GM18505 (cell line): ENCODE measurements at regions not wholly inside any gene's neighbourhood (a gene's known extent, or its start where the extent isn't known, plus 50 kb on each side); places are given as distances from the start of the nearest gene placed in this dataset.

Experiments
- ATAC-seq: cut with Tn5 transposase; IDR thresholded peaks from one replicate; pipeline ENCODE4 v1.9.1; 2021; ENCODE audit not compliant: unreplicated experiment
- POLR2A ChIP-seq: IDR thresholded peaks from 4 replicates; pipeline ENCODE4 v1.6.1; 2011; ENCODE audit warnings: borderline replicate concordance; ENCODE audit not compliant: insufficient read depth, insufficient read length; ENCODE audit errors: extremely low read depth

GRCh38 chr5:171509467-171509866, 90.0 kb downstream of the FGF18 start:
- ATAC-seq, result no peak
- no peak for TF ChIP-seq POLR2A

DNA sequence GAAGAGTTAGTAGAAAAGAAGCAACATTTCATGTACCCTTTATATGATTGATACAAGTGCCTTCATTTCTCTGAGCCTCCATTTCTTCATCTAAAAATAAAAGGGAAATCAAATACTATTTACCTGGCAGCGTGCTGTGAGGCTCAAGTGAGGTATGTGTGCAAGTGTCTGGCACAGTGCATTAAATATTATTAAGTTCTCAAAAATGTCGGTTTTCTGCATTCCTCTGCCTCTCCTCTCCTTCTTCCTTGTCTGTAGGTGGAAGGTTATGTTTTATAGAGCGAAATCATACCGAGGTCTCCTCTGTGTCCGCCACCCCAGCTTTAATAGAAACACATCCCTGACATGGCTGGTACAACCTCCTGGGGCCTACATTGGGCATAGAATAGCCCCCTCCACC, 93.0 kb downstream of the FGF18 start:
- no peak for ATAC-seq
- TF ChIP-seq POLR2A, result no peak

DNA sequence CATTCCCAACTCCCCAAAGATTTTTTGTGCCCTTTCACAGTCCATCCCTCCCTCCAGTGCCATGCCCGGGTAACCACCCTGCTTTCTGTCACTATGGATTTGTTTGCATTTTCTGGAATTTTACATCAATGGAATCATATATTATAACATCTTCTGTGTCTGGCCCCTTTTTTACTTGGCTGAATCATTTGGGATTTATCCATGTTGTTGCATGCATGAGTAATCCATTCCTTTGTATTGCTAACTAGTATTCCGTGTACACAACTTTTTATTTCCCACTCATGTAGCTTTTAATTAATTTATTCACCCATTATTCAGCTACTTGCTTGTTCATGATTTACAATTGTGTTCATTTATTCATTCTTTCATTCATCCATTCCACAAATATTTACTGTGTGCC, 94.1 kb downstream of the FGF18 start:
- ATAC-seq, result no peak

GRCh38 chr5:171518916-171519315, 99.5 kb downstream of the FGF18 start:
- ATAC-seq, result no peak
- no peak for TF ChIP-seq POLR2A

More for the DNA sequence above, 94.1 kb downstream of the FGF18 start:
- no peak for TF ChIP-seq POLR2A

DNA sequence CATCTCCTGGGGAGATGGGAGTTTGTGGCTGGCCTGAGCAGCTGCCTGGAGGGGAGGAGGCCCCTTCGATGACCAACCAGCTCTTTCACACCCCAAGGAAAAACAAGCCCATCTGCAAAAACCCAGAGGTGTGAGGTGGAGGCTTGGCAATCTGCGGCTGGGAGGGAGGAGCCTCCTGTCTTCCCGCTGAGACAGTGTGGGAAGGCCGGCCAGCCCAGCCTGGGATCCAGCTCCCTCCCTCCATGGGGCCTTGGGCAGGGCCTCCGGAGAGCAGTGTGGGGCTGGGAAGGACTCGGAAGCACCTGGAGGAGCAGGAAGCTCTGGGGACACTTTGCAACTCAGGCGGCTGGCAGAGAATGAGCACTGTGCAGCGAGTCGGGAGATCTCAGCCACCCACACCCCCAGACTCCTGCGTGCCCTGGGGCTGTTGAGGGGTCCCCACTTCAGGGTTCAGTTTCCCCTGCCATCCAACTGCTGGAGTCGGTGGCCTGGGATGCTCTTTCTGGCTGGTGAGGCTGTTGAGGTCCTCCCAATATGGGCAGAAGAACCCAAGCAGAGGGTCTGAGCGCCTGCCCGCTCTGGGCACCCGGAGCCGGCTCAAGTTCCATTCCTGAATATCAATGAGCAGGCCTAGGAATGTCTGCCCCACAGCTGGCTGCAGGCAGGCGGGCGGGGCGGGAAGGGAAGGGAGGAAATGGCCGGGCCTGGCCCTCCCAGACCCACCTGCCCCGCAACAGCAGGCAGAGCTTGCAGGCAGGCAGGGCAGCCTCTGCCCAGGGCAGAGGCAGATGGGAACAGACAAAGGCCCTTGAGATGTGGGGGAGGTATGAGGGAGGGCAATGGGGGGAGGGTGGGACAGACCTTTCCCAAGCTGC, 101.1 kb downstream of the FGF18 start:
- no peak for ATAC-seq

GRCh38 chr5:171521219-171521633, 101.8 kb downstream of the FGF18 start:
- no peak for TF ChIP-seq POLR2A
- ATAC-seq, result no peak

More for the DNA sequence above, 101.1 kb downstream of the FGF18 start:
- no peak for TF ChIP-seq POLR2A

DNA sequence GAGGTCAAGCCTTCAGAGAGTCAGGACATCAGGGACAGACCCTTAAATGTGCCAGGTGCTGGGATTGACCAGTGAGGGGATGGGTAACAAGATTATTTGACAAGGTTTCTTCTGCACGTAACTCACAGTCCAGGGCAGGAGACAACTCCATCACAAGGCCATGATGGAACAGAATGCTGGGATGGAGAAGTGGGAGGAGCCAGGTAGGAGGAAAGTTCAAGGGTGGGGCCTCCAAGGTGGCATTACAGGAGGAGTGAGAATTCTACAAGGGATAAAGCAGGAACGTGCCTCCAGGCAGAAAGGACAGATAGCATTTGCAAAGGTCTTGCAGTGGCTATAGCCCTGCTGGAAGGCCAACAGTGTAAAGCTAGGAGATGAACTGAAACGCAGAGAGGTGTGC, 102.2 kb downstream of the FGF18 start:
- no peak for ATAC-seq
- TF ChIP-seq POLR2A, result no peak

GRCh38 chr5:171523781-171524180, 104.3 kb downstream of the FGF18 start:
- no peak for TF ChIP-seq POLR2A
- no peak for ATAC-seq

DNA sequence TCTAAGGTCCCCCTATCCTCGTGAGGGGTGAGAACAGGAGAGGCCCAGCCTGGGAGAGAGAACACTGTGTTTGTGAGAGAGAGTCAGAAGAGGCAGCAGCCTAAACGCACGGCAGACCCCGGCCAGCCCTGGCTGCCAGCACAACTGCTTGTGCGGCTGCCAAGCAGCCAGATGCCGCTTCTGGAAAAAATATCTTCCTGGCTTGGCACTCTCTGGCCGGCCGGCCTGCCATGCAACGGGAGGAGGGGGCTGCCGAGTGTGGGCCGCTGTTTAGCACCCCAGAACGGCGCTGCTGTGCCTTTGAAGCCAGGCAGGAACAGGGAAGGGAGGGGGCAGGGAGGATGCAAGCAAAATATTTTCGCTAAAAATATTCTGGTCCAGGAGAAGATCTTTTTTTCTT, 105.0 kb downstream of the FGF18 start:
- TF ChIP-seq POLR2A, result no peak
- ATAC-seq, result no peak

DNA sequence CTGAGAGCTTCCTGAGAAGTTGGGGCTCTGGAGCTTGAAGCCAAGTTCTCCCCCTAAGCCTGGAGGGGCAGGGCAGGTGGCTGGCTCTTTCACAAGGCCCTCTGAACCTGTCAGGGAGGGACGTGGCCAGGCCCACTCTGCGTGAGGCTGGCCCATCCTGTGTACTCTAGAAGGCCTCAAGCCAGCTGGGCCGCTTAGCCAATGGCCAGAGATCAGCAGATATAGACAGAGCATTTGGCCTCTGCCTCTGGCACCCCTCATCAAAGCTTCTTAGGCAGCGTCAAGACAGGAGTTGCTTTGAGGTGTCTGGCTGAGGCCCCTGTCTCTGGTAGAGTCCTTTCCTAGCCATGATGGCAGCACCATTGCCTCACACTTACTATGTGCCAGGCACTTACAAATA, 105.6 kb downstream of the FGF18 start:
- no peak for TF ChIP-seq POLR2A
- ATAC-seq, result no peak

GRCh38 chr5:171528036-171528435, 108.6 kb downstream of the FGF18 start:
- ATAC-seq, result no peak
- TF ChIP-seq POLR2A, result no peak

DNA sequence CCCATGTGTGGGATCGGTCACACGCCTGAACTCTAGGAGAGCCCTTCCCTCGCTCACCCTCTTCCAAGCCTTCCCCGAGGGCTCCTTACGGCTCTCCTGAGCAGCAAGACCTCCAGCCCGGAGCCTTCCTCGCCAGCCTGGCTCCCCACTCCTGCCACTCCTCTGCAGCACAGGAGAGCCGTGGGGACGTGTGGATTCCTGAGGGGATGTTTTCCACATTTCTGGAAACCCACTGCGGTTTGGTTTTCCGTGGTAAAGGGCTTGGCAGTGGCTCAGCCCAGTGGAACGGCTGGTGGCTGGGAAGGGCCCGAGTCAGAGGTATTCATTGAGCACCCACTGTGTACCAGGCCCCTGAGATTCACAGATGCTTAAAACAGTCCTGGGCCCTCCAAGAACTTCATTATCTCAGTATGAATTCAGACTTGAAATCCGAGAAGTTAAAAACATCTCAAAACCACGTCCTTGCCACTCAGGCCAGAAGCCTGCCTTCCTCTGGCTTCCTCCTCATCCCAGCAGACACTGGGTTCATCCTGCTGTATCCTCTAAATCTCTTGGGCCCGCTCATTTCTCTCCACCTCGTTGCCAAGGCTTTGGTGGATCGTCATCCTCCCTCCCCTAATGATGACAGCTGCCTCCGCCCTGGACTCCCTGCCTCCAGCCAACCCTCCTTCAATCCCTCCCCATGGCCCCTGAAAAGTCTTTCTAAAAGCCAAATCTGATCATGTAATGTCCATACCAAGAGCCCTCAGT, 109.6 kb downstream of the FGF18 start:
- ATAC-seq, result no peak
- no peak for TF ChIP-seq POLR2A

DNA sequence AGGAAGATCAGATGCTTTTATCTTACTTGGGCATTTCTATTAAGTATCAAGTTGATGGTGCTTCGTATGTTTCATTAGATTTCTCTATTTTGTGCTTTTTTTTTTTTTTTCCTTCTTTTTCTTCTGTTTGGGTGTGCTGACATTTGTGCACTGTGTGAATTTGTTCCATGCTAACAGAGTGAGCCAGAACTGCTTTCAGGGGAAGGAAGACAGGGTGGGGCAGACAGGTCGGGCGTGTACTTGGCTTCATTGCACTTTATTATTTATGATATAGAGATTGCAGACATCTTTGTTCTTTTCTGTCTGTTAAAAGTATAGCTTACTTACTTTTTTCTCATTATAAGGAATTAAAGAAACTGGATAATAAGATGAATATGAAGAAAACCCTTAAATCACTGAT, 112.2 kb downstream of the FGF18 start:
- no peak for ATAC-seq
- TF ChIP-seq POLR2A, result no peak

GRCh38 chr5:171533153-171533552, 113.7 kb downstream of the FGF18 start:
- ATAC-seq, result no peak
- TF ChIP-seq POLR2A, result no peak

DNA sequence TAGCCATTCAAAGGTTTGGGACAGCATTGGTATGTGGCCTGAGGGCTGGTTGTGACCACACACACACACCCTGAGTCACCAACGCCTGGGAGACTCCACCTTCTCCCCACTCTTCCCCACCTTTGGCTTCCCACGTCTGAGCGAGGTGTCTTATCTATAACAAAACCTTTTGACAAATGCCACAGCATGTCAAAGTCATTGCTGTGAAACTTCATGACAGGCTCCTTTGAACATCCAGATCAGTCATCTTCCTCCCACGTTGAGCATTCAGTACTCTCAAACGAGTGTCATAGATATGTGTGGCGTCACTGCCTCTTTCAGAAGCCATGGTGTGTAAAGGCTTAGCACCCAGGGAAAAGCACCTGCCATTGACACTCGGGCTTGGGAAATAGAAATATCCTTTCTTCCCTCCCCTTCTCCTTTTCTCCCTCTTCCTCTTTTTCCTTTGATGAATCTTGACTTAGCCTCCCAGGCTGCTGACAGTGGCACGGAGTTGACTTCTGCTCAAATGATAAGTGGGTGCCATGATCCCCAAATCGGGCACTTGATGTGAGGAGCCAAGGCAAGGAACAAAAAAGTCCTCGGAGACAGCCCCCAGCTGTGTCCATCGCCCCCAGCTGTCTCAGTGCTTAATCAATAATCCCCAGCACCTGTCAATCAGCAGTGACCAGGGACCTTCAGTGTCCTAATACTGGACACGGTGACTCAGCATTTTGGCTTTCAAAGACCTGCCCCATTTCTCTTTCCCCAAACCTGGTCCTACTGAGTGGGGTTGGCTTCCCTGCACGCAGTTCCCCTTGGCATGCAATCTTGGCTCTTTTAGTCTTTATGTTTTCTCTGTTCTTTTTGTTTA, 114.8 kb downstream of the FGF18 start:
- no peak for TF ChIP-seq POLR2A
- ATAC-seq, result no peak
